ENCODE measurements at regions not wholly inside any gene's neighbourhood (a gene's known extent, or its start where the extent isn't known, plus 50 kb on each side); places are given as distances from the start of the nearest gene placed in this dataset.

GRCh38 chr18:22018366-22018765, 151.0 kb upstream of the GATA6 start (continued):
- TF ChIP-seq ZNF275 (CRISPR knock-in tag; IDR thresholded peaks at IDR 0.05; ENCODE audit: borderline replicate concordance), result no peak
- TF ChIP-seq ZNF776 (CRISPR knock-in tag; IDR thresholded peaks at IDR 0.05), result no peak
- no peak for TF ChIP-seq ZBTB8A (CRISPR knock-in tag; IDR thresholded peaks at IDR 0.05; ENCODE audit: borderline replicate concordance, low read depth)
- TF ChIP-seq NR2F1 (CRISPR knock-in tag; IDR thresholded peaks at IDR 0.05), result no peak
- no peak for TF ChIP-seq GABPA (IDR thresholded peaks at IDR 0.05; ENCODE audit: low read depth, low read length)
- TF ChIP-seq GABPA (CRISPR knock-in tag; IDR thresholded peaks at IDR 0.05; ENCODE audit: low read depth), result no peak
- no peak for TF ChIP-seq ZNF451 (CRISPR knock-in tag; IDR thresholded peaks at IDR 0.05)
- TF ChIP-seq PRPF4 (IDR thresholded peaks at IDR 0.05; ENCODE audit: low read depth, low read length, poor library complexity, severe bottlenecking), result no peak
- no peak for TF ChIP-seq RERE (CRISPR knock-in tag; IDR thresholded peaks at IDR 0.05; ENCODE audit: low read depth)
- TF ChIP-seq PAXIP1 (CRISPR knock-in tag; conservative IDR thresholded peaks at IDR 0.05), result peak; percentile 61; the same call in 1 of the 2 replicates
- TF ChIP-seq ELF4 (CRISPR knock-in tag; IDR thresholded peaks at IDR 0.05; ENCODE audit: borderline replicate concordance), result no peak
- TF ChIP-seq SMARCE1 (IDR thresholded peaks at IDR 0.05; ENCODE audit: borderline replicate concordance), result no peak
- no peak for TF ChIP-seq SNAPC5 (CRISPR knock-in tag; IDR thresholded peaks at IDR 0.05; ENCODE audit: borderline replicate concordance)
- no peak for TF ChIP-seq HNF1B (CRISPR knock-in tag; IDR thresholded peaks at IDR 0.05)
- no peak for TF ChIP-seq PPARG (CRISPR knock-in tag; conservative IDR thresholded peaks at IDR 0.05)
- TF ChIP-seq FOXK1 (CRISPR knock-in tag; IDR thresholded peaks at IDR 0.05; ENCODE audit: borderline replicate concordance, low read depth), result 0 out of 2 replicates have a peak, but pooled peaks have one; percentile 22
- no peak for TF ChIP-seq MAFG (CRISPR knock-in tag; IDR thresholded peaks at IDR 0.05)
- no peak for TF ChIP-seq SRSF4 (IDR thresholded peaks at IDR 0.05; ENCODE audit: low read depth, low read length, poor library complexity, severe bottlenecking)
